ENCODE measurements at regions not wholly inside any gene's neighbourhood (a gene's known extent, or its start where the extent isn't known, plus 50 kb on each side); places are given as distances from the start of the nearest gene placed in this dataset.

DNA sequence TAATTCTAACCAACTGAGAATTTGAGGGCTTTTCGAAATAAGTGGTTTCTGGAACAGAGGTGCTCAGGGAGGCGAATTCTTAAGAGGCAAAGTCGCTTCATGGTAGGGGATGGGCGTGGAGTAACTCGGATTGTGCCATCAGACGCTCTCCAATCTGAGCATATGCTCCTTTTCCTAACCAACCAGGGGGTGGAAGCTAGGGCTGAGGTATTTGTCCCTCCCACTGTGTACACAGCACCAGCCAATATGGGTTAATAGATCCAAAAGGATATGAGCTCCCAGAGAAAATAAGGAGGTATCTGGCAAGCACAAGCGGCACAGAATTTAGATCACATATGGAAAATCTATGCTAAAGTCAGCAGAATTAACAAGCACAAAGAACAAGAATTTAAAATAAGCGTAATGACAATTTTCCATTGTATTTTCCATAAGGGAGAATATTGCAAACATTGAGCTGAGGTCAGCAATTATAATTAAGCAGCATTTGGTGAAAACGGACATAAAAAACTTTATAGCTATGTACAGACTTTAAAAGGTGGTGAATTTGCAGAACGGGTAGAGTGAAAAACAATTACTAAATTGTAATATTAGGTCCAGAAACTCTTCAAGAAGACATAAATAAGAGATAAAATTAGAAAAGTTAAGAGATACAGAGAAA is 55.0 kb upstream of the PHACTR1 start:
- H3K4me1 ChIP-seq: no peaks in the 10 kb centered on the region
- no peak overlapping the region for H3K4me3 ChIP-seq
- no peaks in the 10 kb centered on the region for H3K27me3 ChIP-seq
- no peaks in the 10 kb centered on the region for H3K36me3 ChIP-seq
- no peak overlapping the region for H3K9ac ChIP-seq
- H3K4me2 ChIP-seq: no peak overlapping the region
- H4K20me1 ChIP-seq: no peaks in the 10 kb centered on the region
- no peak overlapping the region for H3K27ac ChIP-seq
- no peak for TF ChIP-seq Cebpa-rat (IDR thresholded peaks at IDR 0.05)
- H3K9me3 ChIP-seq: no peaks in the 10 kb centered on the region

All from BLaER1 (cell line).